HG03280 (cell line): ENCODE measurements at regions not wholly inside any gene's neighbourhood (a gene's known extent, or its start where the extent isn't known, plus 50 kb on each side); places are given as distances from the start of the nearest gene placed in this dataset.
"Not testable (repeated sequence)": the region's sequence is repeated elsewhere in the genome, so short reads cannot be mapped to it uniquely, and the experiment has no call there.

Experiments
- ATAC-seq: cut with Tn5 transposase; IDR thresholded peaks from one replicate; pipeline ENCODE4 v1.9.1; 2021; ENCODE audit warnings: mild to moderate bottlenecking, moderate library complexity; ENCODE audit not compliant: unreplicated experiment

DNA sequence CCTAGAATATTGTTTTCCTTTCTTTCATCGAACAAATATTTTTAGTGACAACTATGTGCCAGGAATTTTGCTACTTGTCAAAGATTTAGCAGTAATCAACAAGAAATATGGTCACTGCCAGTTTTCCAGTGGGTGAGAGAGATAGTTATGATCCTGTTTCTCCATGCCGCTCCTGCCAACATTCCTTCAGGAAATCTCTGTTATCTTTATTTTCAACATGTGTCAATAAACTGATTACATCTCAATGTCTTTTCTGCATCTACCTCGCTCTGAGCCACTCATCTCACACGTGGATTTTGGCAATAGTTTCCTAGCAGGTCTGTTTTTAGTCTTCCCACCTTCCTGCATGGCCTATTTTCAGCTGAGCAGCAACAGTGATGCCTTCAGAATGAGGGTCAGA lies 650.0 kb upstream of the STXBP6 start:
- ATAC-seq = no peak

DNA sequence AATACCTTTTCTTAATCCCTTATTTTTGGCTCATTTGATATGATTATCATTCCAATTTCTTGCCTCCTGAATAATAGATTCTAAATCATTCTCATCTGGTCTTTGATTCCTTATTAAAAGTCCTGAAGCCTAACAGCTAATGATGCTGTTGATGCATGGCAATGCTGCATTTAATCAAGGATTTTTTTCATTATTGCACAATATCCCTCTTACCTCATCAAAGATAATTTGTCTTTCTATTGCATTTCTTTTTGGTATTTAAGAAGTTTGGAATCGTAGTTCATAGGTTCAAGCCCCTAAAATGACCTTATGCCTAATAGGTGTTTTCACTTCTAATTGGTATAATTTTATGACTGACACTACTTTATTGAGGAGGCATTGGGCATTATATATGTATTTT lies 648.2 kb upstream of the STXBP6 start:
- no peak for ATAC-seq

DNA sequence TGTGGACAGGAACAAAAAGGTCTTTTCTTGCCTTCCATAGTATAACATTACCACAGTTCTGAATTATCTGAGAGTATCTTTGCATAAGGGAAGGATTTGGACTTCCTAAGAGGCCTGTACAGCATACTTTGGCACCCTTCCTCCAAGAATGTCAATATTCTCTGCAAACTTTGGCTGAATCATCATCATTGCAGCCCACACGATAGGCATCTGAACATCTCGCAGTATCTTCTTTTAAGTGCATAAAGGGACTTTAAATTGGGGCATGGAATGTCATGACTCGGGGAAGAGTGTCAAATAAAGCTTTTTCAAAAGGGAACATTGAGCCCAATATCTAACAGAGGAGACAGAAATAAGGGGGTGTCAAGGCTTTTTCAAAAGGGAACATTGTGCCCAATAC lies 646.2 kb upstream of the STXBP6 start:
- ATAC-seq = no peak

DNA sequence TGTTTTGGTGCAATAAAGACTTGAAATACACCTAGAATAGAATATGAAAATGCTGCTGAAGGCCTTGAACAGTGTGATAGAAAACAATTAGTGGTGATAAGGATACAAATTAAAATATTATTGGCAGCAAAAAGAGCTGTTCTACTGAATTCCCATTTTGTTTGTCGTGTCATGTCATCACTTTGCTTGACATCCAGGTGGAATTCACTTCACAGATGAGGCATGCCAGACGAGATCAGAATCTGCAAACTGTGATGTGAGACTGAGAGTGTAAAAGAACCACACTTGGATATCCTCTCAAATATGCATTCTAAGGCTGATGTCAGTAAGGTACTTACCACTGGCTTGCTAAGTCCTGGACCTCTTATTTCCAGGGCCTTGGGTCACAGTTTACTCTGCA lies 635.1 kb upstream of the STXBP6 start:
- no peak for ATAC-seq

DNA sequence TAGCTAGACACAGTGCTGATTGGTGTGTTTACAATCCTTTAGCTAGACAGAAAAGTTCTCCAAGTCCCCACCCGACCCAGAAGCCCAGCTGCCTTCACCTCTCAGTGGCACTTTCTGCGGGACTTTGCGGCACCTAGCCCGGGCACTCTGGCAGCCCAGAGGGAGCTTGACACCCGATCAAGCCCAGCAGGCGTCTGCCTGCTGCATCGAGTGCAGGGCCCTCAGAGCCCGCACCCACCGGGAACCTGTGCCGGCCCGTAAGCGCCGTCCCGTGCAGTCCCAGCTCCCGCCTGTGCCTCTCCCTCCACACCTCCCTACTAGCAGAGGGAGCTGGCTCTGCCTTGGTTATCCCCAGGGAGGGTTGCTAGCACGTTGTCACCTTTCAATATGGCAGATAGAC lies 631.0 kb upstream of the STXBP6 start:
- no peak for ATAC-seq

DNA sequence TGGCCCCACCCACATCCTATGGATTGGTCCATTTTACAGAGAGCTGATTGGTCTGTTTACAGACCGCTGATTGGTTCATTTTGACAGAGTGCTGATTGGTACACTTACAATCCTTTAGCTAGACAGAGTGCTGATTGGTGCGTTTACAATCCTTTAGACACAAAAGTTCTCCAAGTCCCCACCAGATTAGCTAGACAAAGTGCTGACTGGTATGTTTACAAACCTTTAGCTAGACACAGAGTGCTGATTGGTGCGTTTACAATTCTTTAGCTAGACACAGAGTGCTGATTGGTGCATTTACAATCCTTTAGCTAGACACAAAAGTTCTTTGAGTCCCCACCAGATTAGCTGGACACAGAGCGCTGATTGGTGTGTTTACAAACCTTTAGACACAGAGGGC lies 630.6 kb upstream of the STXBP6 start:
- not testable (repeated sequence) for ATAC-seq

DNA sequence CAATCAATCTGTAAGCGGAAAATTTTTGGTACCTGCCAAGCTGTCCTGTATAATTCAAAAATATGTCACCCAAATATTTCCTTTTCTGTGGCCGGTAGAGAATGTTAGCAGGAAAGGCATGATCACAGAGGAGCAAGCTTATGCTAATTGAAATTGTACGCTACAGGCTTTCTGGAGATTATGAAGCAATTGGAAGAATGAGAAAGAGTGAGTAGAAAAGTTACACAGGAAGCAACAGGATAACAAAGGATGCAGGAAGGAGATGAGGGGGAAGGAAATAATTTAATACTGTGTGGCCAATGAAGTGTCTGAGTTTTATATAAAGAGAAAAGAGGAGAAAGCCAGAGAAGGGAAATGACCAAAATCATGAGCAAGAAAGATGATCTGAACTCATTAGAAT lies 627.2 kb upstream of the STXBP6 start:
- ATAC-seq = no peak

DNA sequence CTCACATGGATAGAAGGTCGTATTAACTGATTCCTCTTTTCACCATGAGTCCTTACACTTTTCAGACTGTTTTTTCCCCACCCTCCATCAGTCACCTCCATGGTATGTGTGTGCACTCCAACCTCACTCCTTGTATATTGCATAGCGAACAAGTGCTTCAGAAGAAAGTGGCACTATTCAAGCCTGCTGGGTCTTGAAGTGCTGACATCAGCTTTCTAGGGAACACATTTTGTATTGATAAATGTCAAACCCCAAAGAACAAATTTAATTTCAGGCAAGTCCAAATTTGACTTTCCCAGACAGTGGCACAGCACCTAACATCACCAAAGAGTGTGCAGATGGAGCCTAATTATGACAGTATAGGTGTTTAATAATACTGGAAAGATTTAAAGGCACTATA lies 617.4 kb upstream of the STXBP6 start:
- no peak for ATAC-seq

DNA sequence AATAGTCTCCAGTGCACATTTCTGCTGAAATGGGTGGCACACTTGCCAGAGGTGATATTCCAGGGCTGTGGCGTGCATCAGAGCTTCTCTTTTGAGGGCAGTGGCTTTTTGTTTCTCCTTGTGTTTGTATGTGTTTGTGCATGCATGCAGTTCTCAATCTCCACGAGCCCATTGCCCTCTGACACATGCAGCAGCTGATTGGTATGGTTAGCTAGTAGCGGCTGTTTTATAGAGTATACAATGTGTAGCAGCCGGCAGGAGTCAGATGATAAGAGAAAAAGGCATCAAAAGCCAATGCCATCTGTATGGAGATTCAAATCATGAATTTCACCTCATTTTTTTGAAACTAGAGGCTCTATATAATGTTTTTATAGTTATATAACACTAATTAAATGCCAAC lies 616.9 kb upstream of the STXBP6 start:
- no peak for ATAC-seq

DNA sequence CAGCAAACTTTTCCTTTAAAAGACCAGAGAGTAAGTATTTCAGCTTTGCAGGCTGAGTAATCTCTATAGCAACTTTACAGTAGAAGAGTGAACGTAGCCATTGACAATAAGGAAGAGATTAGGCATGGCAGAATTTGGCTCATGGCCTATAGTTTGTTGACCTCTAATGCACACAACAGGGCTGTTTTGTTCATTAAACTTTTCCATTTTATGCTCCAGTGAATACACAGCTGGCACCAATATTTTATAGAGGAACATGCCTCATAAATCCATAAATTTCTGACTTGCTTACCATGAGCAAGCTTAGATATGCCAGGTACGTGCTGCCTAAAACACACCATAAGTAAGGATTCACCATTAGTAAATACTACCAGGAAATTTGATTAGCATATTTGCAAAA lies 609.0 kb upstream of the STXBP6 start:
- no peak for ATAC-seq

GRCh38 chr14:25630447-25630846 lies 580.5 kb upstream of the STXBP6 start:
- no peak for ATAC-seq

- ATAC-seq = no peak
Measured at GRCh38 chr14:25628978-25629377, 579.0 kb upstream of the STXBP6 start.

GRCh38 chr14:25628390-25628789 lies 578.4 kb upstream of the STXBP6 start:
- no peak for ATAC-seq

GRCh38 chr14:25626986-25627385 lies 577.0 kb upstream of the STXBP6 start:
- ATAC-seq = no peak

DNA sequence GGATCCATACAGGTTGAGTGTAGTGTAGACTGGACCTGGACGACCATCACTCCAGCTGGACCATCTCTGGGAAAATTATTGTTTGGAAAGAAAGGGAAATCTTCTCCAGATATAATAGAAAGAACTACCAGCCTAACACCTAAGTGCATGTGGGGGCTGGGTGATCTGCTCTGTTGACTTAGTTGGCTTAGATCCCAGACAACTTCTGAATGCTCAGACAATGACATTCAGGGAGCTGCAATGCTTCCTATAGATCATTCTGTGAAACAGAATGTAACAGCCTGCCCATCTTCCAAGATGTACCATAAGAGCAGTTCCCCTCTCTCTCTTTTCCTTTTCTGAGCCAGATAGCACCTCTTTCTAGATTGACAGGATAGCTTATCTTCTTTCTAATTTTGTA lies 572.8 kb upstream of the STXBP6 start:
- ATAC-seq = no peak

DNA sequence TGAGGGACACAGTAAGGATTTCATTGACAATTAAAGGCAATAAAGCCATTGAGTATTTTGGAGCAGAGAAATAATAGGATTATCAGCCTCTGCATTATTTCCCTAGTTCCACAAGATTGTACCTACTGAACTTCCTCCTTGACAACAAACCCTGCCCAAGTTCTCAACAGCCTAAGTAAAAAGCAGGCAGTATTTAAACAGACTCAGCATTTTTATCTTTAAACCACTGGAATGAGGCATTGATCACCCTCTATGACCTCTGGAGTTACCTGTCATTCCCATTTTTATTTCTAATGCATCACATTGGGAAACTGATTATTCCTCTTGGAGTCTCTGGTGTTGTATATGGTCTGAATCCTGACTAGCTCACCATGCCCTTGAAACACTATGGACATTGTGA lies 570.6 kb upstream of the STXBP6 start:
- no peak for ATAC-seq

DNA sequence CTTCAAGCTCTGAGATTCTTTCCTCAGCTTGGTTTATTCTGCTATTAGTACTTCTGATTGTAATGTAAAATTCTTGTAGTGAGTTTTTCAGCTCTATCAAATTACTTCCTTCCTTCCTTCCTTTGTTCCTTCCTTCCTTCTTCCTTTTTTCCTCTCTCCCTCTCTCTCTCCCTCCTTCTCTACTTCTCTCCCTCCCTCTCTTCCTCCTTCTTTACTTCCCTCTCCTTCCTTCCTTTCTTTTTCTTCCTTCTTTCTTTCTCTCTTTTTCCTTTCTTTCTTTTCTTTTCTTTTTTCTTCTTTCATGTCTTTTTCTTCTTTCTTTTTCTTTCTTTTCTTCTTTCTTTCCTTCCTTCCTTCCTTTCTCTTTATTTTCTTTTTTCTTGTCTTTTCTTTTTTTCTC lies 565.2 kb upstream of the STXBP6 start:
- ATAC-seq = no peak

- ATAC-seq = no peak
Measured at GRCh38 chr14:25607192-25607591, 557.2 kb upstream of the STXBP6 start.

- no peak for ATAC-seq
Measured at GRCh38 chr14:25602106-25602505, 552.2 kb upstream of the STXBP6 start.

- ATAC-seq = no peak
Measured at GRCh38 chr14:25588751-25589150, 538.8 kb upstream of the STXBP6 start.

DNA sequence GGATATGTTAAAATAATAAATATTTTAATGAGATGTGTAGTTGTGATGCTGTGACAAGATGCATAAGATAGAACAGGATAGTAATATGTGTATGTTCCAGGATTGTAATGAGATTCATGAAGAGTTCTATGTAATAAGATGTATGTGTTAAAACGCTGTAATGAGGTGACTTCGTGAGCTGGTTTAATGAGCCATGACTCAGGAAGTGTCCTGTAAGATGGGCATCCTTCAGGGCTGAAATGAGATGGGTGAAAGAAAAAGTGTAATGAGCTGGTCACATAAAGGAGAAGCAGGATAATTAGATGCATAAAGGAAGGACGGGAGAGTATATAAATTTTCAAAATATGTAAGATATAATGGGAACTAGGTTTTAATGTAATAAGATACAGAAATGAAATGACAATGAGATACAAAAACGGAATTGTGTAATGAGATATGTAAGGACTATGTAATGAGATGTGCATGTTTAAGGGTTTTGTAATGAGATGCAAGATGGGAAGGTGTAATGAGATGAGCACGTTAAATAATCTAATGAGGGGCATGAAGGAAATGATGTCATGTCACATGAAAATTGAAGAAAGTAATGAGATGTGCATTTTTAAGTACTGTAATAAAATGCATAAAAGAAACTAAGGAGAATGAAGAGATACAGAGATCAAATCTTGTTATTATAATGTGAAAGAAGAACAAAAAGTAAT lies 524.8 kb upstream of the STXBP6 start:
- ATAC-seq = no peak

DNA sequence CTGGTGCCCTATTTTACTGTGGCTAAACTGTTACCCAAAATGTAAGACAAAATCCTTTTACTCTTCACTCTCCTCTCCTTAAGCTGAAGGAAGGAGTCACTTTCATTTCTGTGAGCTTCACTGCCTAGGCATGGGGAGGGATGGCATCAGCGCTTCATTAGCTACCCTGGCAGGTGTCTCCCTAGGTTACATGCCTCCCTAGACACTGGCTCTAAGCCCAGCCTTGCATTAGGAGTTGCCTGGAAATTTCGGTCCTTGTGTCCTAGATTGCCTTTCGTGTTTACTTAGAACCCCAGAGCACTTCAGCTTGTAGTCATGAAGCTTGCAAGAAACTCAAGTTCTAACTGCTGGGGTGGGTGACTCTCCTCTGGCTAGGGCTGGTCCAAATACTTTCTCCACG lies 520.5 kb upstream of the STXBP6 start:
- ATAC-seq = no peak

DNA sequence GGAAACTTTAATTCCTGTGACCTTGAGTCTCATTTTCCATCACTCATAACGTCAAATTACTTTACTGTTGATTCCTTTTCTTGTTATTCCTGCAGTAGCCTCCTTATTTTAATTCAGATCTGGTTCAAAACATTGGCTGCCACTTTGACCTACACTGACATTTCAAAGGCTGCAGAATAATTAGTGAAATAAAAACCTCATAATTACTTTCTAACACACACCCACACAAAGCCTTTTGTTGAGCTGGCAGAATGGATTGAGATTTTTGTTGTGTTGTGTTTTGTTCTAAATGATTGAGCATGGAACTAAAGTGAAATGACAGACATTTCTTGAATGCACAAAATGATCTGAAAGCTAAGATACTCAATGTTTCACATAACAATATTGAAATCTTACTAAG lies 507.5 kb upstream of the STXBP6 start:
- no peak for ATAC-seq
